ENCODE measurements at regions not wholly inside any gene's neighbourhood (a gene's known extent, or its start where the extent isn't known, plus 50 kb on each side); places are given as distances from the start of the nearest gene placed in this dataset.
A peak's percentile ranks its signal among the peaks of the same experiment; 100 is the strongest.

DNA sequence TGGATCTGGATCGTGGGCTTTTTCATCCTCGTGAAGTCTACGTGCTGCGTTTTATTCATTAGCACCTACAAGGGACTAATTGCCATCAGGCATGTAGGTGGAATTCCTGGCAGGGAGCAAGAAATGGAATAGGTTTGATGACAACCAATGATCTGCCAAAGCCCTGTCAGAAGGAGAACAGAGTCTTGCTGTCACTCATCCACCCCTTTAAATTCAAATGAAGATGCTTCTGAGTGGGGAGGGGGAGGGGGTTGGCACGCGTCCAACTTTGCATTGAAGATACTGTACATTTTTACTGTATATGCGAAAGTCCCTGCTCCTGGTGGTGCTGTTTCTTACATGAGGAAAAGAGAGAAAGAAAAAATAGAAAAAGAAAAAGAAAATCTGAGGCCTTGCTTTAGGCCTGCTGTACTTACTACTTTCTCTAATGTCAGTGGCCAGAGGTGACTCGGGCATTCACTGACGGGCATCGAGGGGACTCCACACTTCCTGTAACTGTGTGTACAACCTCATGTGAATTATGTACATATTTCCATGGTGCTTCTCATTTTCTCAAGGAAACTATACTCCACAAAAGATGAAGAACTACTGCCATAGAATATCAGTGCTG, 569.1 kb downstream of the INHBA start:
- no peak for DNase-seq (ENCODE audit: low spot score)

DNA sequence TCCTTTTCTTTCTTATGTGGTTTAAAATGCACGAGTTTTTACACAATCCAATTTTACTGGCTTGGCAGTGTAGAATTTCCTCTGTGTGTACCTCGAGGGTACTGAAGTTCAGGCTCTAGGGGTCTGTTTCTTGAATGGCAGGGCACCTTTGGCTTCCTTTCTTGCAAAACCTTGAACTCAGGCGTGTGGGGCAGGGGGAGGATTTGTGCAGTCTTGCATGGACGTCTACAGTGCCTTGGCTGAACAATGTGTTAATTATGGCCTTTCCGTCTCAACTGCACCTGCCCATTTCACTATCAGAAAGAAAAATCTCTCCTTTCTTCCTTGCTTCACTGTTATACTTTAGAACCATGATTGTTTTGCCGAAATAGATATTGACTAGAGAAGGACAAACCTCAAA, 570.9 kb downstream of the INHBA start:
- DNase-seq (ENCODE audit: low spot score), result no peak

DNA sequence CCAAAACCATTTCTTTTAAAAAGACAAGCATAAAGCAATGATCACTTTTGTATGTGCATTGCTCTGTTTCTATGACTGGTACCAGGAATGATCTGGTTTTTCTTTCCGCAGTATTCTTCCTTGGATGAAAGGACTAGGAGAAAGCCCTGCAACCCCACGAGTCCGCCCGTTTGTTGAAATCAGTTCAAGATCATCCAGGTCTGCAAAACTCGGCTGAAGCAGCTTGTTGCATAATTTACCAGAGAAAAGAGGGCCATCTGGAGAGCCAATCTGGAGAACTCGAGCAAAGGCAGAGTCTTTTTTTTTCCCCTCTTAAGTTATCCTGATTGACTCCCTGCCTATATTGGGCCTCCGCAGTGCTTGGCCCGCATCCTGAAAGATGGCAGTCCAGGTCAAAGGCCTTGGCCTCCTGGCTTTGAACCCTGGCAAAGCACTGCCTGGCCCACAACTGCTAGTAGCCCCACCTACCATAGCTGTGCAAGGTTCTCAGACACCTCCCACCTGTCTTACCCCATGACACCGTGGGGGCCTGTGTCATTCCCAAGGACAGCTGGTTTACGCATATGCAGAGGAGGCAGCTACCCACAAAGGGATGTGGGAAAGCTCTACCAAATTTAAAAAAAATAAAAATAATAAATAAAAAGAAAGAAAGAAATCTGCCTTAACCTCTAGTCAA, 572.2 kb downstream of the INHBA start:
- DNase-seq (ENCODE audit: low spot score), result no peak

DNA sequence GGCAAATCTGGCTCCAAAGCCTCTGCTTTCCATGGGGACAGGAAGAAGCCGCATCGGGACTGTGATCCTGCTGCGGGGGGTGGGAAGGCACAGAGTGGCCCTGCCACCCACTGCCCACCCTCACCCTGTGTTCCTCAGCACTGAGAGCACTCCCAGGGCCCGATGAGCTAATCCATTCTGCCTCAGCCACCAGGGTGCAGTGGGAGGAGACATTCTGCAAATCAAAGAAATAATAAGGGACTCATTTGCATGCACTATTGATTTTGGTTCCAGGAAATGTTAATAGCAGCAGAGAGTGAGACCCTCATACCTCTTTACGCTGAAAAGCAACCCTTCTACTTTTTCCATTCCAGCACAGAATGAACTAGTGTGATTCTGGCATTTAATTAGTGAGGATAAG, 572.8 kb downstream of the INHBA start:
- DNase-seq (ENCODE audit: low spot score), result no peak

DNA sequence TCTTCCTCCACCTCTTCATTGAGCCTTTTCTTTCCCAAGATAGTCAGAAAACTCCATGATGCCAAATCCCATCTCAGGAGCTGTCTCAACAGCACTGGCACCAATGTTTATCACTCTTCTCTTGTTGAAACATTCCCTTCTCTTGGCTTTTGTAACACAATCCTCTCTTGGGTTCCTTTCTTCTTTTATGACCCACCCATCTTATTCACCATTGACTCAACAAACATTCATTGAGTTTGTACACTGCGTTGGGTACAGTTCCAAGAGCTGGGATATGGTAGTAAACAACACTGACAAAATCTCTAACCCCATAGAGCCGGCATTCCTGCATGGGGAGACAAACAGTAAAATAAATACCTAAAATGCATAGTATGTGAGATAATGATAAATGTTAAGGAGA, 577.5 kb downstream of the INHBA start:
- no peak for DNase-seq (ENCODE audit: low spot score)

DNA sequence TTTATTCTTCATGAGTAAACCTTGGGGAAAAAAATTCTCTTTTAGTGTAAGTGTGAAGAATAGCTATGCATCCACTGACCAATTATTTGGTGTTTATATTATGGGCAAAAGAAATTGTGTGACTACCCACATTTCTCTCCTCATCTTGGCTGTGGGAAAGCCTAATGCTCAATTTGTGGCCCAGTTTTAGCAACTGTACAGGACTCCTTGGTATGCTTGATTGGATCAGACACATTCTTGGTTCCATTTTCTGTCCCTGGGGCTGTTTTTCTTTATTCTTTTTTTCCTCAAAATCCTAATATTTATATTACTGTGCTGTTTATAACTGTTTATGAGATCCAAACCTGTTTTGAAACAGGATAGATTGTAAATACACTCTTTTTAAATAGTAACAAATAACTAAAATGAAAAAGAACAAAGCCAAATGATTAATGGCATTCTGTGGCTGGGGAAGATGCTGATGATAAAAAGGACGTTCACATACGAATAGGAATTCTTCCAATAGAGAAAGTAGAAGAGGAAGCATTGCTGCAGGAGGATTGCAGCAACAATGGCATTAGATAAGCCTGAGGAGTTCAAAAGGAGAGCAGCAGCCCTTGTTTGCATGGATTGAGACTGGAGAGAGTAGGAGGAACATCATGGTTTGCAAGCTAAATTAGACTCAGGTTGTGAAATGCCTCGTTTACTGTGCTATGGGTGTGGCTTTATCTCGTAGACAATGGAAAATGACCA, 580.5 kb downstream of the INHBA start:
- no peak for DNase-seq (ENCODE audit: low spot score)

DNA sequence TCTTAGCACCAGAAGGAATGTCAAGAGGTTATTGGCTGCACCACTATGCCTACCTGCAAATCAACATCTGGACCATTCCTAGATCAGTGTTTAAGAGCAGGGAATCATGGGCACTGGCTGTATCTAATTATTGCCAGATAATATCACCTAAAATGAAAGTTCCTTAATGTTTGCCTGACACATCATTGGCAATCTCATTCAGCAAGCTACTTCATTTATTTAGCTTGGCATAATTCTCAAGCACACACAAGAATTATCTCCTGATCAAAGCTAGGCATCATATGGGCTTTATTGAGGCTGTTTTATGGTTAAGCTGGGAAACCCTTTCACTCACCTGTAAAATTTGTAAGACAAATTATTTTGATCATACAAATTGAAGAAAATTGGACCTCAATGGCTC, 581.7 kb downstream of the INHBA start:
- no peak for DNase-seq (ENCODE audit: low spot score)

DNA sequence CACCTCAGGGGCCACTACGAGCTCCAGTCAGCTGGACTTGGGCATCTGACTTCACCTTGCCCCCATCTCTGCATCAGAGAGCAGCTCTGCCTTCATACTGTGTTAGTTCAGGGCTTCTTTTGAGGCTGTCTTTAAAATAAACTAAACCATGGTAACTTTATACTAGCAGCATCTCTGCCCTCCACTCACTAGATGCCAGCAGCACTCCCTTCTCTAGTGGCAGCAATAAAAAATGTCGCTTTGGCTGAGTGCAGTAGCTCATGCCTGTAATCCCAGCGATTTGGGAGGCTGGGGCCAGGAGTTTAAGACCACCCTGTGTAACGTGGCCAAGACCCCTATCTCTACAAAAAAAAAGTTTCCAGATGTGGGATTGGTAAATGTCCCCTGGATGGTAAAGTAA, 584.4 kb downstream of the INHBA start:
- no peak for DNase-seq (ENCODE audit: low spot score)

DNA sequence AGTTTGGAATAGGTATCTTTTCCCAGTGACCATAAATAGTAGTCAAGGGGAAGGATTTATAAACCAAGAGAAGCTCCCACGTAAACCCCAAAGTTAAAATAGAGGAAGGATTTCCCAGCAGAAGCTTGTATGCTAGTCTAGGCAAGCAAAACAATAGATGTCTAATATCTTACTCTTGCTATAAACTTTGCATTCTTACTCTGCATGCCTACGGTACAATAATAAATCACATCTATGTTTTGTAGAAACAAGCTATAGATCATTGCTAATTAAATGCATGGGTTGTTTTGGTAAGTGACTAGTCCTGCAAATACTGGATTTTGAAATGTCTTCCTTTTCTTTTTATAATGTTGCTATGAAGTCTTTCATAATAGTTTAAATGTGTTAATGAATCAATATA, 585.5 kb downstream of the INHBA start:
- DNase-seq (ENCODE audit: low spot score), result no peak

DNA sequence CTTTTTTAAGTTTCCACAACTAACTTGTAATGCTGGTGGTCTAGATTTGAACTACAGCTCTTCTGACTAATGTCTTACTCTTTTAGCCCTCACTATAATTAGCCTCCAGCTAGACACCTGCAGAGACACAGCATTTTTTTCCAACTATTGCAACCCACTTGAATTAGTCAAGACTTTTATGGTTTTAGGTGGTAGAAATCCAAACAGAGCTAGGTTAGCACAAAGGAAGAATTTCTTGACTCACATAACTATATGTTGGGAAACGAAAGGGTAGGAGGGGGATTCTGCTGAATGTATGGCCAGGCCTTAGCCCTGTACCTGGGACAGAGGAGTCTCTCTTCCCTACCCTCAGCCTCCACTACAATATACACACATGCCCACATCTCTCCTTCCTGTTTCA, 586.1 kb downstream of the INHBA start:
- no peak for DNase-seq (ENCODE audit: low spot score)

DNA sequence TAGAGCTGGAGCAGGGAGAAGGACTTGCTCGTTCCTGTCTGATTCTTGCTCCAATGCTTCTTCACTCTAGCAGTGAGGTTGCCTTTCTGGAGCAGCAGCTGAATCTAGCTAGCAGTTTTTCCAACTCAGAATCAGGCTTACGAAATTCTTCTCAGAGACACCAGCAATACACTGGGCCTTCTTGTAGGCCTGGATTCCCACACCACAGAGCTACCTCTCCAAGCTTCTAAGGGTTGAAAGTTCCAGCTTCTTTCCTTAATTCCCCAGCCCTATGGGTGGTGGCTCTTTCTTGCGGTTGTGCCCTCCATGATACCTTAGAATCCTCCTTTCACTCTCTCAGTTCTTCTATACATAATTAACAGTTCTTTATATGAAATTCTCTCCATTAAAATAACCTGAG, 586.6 kb downstream of the INHBA start:
- no peak for DNase-seq (ENCODE audit: low spot score)

DNA sequence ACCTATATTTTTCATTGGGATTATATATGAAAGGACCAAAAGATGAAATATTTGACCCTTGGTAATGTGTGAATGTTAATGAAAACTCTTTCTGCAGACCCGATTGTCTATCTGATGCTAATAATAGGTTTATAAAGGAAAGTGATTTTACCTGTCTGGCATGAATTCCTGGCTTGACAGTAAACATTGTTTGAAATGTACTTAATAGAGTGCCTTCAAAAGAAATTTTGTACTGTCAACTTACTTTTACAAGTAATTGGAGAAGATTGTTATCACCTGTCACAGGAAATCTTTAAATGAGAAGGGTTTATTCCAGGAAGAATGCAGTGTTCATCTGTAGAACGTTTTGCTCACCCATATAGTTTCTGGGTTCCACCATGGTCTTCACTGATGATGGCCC, 588.2 kb downstream of the INHBA start:
- DNase-seq (ENCODE audit: low spot score), result no peak

DNA sequence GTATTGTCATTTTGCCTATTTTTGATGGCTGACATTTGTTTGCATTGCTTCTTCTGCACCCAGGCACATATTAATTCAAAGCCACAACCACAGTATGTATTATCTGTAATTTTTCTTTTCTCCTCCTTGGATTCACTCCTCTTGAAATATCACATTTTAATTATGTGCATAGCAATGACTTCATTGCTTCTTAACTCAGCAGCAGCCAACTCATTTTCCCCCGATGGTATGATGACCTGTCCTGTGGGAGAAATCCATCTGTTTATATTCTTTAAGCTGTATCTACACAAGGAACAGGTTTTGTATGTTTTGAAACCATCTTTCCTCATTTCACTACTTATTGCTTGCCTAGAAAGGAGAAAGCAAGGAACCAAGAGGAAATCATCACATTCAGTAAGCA, 588.8 kb downstream of the INHBA start:
- DNase-seq (ENCODE audit: low spot score), result no peak

DNA sequence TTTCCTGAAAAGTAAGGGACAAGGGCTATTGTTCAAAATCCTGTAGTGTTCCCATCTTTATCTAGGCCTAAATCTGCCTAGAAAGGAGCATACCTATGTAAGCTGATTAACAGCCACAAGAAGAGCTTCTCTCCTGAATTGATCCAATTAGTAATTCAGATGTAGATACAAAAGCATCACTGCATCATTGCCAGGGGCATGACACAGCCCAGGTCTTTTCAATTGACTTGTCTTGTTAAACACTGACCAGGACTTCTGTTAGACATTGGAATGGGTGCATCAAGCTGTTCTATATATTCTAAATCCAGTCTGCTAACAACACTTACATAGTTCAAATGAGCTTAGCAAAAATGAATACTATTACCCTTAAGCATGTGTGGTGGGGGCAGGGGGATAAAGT, 589.2 kb downstream of the INHBA start:
- no peak for DNase-seq (ENCODE audit: low spot score)

DNA sequence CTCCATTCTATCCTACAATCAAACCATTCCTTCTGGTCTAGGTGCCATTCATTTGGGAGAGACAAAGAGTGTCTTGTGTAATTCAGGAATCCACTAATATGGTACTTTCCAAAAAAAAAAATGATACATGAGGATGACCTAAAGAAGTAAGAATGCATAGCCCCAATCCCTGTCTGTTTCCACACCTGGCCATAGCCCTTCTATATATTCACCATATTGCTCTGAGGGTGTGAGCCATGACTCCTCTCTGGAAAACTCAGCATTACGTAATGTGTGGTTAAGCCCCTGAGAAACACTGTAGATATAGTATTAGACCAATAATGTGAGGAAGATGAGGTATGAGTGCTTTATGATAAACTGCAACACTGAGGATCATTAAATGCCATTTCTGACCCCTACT, 592.7 kb downstream of the INHBA start:
- DNase-seq (ENCODE audit: low spot score), result no peak

DNA sequence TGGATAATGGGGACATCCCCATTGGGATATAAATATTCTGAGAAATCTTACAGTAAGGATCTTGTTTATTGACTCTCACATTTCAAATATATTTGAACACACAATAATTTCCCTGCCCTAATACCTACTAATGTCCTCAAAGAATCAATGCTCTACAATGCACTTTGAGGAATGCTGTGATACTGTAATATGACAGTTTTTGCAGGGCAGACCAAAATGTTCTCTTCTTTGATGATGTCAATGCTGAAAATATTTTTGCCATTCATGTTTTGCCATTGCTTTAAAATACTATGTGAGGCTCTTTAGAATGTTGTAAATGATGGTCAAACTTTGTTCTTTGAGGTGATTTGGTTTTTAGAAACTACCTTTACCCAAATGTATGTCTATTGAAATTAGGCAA, 594.1 kb downstream of the INHBA start:
- DNase-seq (ENCODE audit: low spot score), result no peak

DNA sequence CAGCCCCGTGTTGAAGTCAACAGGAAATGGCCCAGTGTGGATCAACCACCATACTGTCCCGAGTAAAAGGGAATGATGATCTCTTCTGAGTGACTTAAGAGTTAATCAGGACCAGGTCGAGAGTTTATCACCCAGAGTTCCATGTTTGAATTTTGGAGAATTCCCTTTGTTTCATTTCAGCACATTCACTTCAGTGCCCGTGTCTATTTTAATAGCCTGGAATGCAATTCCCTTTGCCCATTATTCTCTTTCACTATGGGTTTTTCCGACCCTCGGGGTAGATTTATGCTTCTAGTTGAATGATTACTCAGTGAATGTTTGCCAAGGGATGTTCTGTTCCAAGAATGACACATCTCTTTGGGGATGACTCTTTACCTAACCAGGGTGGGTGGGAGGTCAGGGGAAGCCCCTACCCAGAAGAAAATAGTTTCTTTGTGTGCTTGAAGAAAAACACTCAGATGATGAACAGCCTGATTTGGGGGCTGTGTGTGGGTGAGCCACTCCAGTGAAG, 594.9 kb downstream of the INHBA start:
- no peak for DNase-seq (ENCODE audit: low spot score)

DNA sequence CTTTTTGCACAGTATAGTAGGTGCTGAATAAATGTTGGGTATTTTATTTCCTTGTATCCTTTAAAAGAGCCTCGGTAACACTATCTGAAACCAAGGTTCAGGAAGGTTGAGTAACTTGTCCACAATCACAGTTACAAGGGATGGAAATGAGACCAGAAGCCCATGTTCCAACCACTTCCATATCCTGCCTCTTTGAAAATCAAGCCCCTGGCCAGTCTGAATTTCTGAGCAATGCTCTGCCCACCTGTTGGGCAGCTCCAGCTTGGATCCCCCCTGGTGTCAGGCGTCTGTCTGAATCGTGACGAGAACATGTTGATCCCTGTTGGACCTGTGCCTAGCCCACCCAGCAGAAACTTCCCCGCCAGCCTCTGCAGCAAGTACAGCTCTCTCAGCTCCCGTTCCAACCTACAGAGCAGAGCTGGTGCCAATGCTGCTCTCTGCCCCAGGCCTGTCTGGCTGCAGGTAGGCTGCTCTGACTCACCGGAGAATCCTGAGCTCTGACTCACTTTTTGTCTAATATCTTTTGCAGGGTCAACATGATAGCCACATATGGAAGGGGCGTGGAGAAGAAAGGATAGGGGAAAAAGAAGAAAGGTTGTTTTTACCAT, 595.5 kb downstream of the INHBA start:
- DNase-seq (ENCODE audit: low spot score), result peak; percentile 23

DNA sequence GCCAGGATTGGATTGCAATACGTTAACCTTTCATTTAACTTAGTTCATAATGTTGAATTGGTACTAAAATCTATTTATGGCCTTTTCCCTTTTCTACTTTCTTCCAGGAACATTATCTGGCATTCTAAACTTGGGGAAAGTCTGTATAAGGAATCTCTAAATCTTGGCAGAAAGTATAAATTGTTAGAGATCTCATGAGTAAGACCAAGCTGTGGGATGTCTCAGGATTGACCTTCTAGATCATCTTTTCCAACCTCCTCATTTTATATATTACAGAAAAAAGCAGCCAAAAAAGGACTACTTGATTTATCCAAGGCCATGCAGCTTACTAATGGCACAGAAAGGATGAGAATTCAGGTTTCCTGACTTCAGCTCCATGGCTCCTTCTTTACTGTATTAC, 598.3 kb downstream of the INHBA start:
- no peak for DNase-seq (ENCODE audit: low spot score)

DNA sequence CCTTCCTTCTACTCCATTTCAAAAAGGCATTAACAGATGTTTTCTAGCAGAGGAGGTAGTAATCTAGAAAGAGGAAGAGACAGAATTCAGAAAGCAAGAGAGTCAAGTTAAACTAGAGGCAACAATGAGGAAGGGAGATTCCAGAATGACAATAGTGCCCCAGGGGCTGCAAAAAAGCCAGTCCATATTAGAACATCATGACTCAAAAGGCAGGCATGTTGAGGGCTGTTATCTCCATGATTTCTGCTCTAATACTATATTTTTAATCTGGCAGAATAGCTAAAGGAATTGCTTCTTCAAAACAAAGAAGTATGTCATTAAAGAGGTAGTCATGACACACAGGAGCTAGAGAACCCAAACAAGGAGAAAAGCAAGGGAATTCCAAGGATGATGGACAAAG, 599.6 kb downstream of the INHBA start:
- no peak for DNase-seq (ENCODE audit: low spot score)

DNA sequence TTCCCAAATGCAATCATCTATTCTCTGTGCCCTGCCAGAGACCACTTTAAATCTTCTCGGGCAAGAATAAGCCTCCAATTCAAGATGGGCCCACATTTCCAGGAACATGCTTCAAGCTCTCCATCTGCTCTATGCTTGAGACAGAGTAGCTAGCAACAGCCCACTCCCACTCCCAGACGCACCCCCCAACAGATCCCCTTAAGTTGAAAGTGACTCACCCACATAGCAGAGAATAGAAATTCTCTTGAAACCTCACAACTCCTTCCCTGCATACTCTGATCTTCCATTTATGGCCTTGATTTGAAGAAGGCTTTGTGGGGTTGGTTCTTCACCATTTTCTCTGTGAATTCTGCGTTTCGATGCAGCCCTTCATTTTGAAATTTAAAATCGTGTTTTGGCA, 604.0 kb downstream of the INHBA start:
- no peak for DNase-seq (ENCODE audit: low spot score)

DNA sequence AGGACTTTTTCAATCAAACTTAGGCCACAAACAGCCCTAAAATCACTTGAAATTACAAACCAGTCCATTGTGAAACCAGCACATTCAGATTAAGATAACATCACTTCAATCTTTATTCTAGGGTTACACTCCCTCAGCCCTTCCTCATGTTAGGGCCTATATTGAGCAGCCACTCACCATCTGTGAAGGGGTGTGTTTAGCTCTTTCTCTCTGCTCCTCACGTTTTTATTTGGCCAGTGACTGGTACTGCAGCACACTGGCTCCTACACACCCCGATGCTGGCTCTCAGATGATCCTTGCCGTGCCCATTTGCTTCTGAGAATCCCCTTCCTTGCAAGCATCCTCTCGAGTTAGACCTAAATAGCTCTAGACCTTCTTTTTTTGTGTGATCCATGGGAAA, 604.5 kb downstream of the INHBA start:
- DNase-seq (ENCODE audit: low spot score), result no peak

DNA sequence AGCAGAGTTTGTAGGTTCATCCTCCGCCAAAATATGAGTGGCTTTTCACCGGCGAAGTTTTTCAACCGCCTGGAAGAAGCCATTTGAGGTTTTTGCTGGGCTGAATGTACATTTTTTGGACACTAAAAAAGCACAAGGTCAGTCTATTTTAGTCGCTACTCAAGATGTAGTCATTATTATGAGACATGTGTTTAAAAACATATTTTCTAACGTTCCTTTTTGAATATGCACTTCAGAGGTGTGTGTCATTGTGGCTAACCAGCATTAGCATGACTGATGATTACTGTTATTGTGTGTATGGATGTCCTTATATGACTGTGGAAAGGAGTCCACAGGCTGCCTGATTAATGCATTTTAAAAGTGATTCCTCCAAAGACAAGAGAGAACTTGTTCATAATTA, 605.4 kb downstream of the INHBA start:
- DNase-seq (ENCODE audit: low spot score), result no peak

Measured in iPS-NIHi11 (cell line).